ENCODE measurements at regions not wholly inside any gene's neighbourhood (a gene's known extent, or its start where the extent isn't known, plus 50 kb on each side); places are given as distances from the start of the nearest gene placed in this dataset.

- DNase-seq (ENCODE audit: low read depth) = no peak
Measured at GRCh38 chr7:17485368-17485767, 186.9 kb downstream of the AHR start.

- no peak for DNase-seq (ENCODE audit: low read depth)
Measured at GRCh38 chr7:17485904-17486303, 187.5 kb downstream of the AHR start.

GRCh38 chr7:17486835-17487234, 188.4 kb downstream of the AHR start:
- DNase-seq (ENCODE audit: low read depth) = no peak

- no peak for DNase-seq (ENCODE audit: low read depth)
Measured at GRCh38 chr7:17487343-17487742, 188.9 kb downstream of the AHR start.

GRCh38 chr7:17488829-17489228, 190.4 kb downstream of the AHR start:
- DNase-seq (ENCODE audit: low read depth) = no peak

- no peak for DNase-seq (ENCODE audit: low read depth)
Measured at GRCh38 chr7:17489961-17490360, 191.5 kb downstream of the AHR start.

GRCh38 chr7:17490825-17491224, 192.4 kb downstream of the AHR start:
- DNase-seq (ENCODE audit: low read depth) = no peak

- no peak for DNase-seq (ENCODE audit: low read depth)
Measured at GRCh38 chr7:17492437-17492836, 194.0 kb downstream of the AHR start.

- peak; percentile 80 for DNase-seq (ENCODE audit: low read depth)
Measured at GRCh38 chr7:17493446-17493845, 195.0 kb downstream of the AHR start.

- DNase-seq (ENCODE audit: low read depth) = peak; percentile 19
Measured at GRCh38 chr7:17495655-17496394, 197.4 kb downstream of the AHR start.

- DNase-seq (ENCODE audit: low read depth) = no peak
Measured at GRCh38 chr7:17497136-17497535, 198.7 kb downstream of the AHR start.

- no peak for DNase-seq (ENCODE audit: low read depth)
Measured at GRCh38 chr7:17497549-17498167, 199.2 kb downstream of the AHR start.

GRCh38 chr7:17498230-17498629, 199.8 kb downstream of the AHR start:
- DNase-seq (ENCODE audit: low read depth) = no peak

GRCh38 chr7:17500736-17501135, 202.3 kb downstream of the AHR start:
- DNase-seq (ENCODE audit: low read depth) = no peak

GRCh38 chr7:17501441-17502212, 203.2 kb downstream of the AHR start:
- DNase-seq (ENCODE audit: low read depth) = no peak

- no peak for DNase-seq (ENCODE audit: low read depth)
Measured at GRCh38 chr7:17502213-17503060, 204.0 kb downstream of the AHR start.

- peak; percentile 27 for DNase-seq (ENCODE audit: low read depth)
Measured at GRCh38 chr7:17506095-17506494, 207.6 kb downstream of the AHR start.

GRCh38 chr7:17506596-17506995, 208.1 kb downstream of the AHR start:
- peak; percentile 72 for DNase-seq (ENCODE audit: low read depth)

- DNase-seq (ENCODE audit: low read depth) = no peak
Measured at GRCh38 chr7:17507717-17508116, 209.3 kb downstream of the AHR start.

GRCh38 chr7:17512181-17512675, 213.8 kb downstream of the AHR start:
- no peak for DNase-seq (ENCODE audit: low read depth)

- DNase-seq (ENCODE audit: low read depth) = no peak
Measured at GRCh38 chr7:17516771-17517170, 218.3 kb downstream of the AHR start.

GRCh38 chr7:17520941-17521340, 222.5 kb downstream of the AHR start:
- peak; percentile 23 for DNase-seq (ENCODE audit: low read depth)

All from amniotic epithelial cell (primary cell).